C1 segment of cervical spinal cord (tissue), 14 donors: ENCODE measurements at regions not wholly inside any gene's neighbourhood (a gene's known extent, or its start where the extent isn't known, plus 50 kb on each side); places are given as distances from the start of the nearest gene placed in this dataset.
"Not testable (repeated sequence)": the region's sequence is repeated elsewhere in the genome, so short reads cannot be mapped to it uniquely, and the experiment has no call there.

Experiments
- DNase-seq, 14 donors: peaks; one replicate each; lab custom pipeline; 2025; lab: John Stamatoyannopoulos, UW

DNA sequence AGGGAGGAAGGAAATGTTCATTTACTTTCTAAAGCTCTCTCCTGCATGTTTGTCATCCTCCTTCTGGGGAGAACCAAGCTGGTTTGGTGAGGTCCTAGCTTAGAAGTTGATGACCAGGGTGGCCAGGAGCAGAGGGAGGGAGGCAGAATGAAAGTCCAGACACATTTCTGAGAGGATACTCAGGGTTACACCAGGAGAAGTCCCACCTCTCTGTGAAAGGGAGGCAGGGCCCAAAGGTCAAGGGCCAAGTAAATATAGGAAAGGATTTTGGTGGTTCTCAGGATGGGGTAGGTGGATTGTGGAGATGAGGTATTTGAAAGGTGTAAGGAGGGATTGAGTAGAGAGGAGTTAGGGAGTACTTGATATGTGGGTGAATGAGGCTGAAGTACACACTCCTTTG is 58.0 kb upstream of the FBXO11 start:
- no peak for DNase-seq

DNA sequence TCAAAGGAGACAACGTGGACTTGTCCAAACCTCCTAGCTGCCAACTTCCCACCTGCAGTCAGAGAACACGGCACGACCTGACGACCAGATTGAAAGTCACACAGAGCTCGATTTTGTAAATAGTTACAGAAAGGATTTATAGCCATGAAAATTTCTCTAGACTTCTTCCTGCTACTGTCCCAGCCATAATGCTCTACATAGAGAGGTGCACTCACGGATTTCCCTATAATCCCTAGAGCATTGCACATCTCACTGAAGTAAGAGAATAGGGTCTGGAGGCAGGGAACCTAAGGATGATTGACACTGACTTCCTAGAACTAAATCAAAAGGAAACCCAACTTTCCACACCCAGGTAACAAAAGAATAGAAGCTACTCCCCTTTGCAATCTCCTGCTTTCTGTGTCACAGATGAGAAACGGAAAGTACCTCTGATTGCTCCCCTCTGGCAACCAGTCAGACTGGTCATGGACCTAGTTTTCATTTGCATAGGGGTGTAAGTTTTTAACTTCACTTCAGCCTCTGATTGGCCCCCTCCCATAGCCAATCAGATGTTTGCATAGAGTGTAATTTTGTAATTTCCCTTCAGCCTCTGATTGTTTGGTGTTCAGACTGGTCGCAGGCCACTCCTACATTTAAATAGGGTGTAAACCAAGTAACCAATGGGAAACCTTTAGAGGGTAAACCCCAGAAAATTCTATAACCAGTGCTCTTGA is 58.6 kb upstream of the FBXO11 start:
- no peak for DNase-seq

DNA sequence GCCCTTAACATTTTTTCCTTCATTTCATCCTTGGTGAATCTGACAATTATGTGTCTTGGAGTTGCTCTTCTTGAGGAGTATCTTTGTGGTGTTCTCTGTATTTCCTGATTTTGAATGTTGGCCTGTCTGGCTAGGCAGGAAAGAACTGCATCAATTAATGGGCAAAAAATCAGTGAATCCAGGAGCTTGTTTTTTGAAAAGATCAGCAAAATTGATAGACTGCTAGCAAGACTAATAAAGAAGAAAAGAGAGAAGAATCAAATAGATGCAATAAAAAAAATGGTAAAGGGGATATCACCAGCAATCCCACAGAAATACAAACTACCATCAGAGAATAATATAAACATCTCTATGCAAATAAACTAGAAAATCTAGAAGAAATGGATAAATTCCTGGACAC is 70.4 kb upstream of the FBXO11 start:
- not testable (repeated sequence) for DNase-seq

DNA sequence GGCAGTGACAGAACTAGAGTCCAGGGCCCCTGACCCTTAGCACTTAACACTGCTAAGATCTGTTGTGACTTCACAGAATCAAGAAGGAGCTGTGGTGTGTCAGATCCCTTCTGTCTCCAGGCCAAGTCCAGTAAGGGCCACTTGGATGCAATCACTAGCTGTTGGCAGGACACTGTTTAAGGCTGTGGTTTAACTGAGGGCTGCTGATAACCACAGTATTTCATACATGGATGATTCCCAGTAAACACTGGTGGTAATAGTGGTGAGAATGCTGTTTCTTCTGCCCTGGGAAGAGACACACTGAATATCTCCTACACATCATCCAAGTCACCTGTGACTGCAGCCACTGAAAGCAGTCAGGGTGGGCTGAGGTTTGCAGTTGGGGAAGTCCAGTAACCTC is 77.7 kb upstream of the FBXO11 start:
- DNase-seq: no peak

DNA sequence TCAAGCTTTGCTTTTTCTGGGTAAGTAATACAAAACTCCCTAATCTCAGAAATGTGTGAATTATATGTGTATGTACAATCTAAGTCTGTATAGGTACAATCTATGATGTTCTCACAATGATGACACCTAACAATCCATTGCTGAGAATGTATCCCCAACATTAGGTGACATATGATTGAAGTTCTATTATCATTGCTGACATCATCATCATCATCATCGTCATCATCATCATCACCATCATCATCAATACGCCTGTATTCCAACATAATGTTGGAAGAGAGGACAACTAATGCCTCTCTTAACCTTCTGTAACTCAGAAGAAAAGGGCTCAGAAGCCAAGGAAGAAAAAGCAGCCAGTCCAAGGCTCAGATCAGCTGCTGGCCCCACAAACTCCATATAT is 84.2 kb upstream of the FBXO11 start:
- DNase-seq: no peak

DNA sequence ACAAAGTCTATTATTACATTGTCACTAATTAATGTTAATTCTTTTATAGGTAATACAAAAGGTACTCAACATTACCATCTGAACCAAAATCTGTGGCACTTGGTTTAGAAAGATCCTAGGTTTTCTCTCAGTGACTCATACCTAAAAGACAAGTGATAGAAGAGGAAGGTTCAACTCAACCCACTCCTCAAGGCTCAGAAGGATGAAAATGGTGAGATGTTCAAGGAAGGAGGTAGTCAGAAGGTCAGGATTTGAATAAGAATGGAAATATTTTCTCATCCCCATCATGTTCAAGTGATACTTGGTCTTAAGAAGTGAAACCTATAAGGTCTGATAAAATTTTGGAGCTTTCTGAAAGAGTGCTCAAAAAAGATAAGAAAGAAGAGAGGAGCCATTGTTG is 86.4 kb upstream of the FBXO11 start:
- DNase-seq: no peak

DNA sequence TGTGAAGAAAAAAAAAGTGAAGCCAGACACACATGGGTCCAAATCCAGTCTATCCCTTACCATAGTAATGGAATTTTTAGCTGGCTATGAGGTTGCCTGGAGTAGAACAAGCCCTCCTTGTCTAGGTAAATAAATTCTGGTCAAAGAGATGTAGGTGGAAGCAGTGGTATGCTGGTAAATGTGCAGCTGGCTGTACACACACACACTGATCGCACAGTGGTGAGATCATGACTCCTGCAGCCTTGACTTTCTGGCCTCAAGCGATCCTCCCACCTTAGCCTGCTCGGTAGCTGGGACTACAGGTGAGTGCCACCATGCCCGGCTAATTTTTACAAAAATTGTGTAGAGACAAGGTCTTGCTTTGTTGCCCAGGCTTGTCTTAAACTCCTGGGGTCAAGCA is 90.5 kb upstream of the FBXO11 start:
- no peak for DNase-seq

DNA sequence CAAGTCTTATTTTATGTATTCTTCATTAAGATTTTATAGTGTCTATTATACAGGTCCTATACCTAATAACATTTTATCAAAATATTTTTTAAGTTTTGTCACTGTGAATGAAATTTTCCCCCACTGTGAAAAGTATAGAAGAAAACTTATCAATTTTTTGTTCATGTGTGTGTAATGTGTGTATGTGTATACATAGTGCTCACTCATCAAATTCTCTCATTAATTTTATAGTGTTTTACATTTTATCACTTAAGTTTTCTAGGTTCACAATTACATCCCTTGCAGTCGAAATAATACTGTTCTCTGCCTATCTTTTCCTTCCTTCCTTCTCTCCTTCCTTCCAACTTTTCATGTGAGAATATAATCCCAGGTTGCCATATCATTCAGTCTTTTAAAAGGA is 93.2 kb upstream of the FBXO11 start:
- DNase-seq: no peak

DNA sequence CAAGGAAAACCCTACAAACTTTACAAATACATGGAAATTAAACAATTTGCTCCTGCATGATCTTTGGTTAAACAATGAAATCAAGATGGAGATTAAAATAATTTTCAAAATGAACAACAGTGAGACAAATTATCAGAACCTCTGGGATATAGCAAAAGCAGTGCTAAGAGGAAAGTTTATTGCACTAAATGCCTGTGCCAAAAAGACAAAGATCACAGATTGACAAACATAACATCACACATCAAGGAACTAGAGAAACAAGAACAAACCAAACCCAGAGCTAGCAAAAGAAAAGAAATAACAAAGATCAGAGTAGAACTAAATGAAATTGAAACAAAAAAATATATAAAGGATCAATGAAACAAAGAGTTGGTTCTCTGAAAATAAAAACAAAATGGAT is 95.2 kb upstream of the FBXO11 start:
- DNase-seq: no peak

DNA sequence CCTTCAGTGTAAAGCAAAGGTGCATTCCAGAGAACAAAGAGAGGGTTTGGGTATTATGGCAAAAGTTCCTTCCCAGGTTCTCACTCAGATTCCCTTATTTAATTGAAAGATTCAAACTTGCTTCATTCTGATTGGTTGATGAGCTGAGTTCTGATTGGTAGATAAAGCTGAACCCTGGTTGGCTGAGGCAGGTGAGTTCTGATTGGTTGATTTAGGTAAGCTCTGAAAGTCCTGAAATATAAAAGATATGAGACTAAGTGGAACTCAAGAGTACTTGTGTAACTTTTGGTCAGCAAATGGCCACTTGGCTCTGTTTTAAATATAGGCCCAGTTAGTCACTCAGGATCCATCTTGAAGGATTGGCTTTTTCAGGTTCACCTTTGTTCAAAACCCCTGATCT is 99.8 kb upstream of the FBXO11 start:
- no peak for DNase-seq

DNA sequence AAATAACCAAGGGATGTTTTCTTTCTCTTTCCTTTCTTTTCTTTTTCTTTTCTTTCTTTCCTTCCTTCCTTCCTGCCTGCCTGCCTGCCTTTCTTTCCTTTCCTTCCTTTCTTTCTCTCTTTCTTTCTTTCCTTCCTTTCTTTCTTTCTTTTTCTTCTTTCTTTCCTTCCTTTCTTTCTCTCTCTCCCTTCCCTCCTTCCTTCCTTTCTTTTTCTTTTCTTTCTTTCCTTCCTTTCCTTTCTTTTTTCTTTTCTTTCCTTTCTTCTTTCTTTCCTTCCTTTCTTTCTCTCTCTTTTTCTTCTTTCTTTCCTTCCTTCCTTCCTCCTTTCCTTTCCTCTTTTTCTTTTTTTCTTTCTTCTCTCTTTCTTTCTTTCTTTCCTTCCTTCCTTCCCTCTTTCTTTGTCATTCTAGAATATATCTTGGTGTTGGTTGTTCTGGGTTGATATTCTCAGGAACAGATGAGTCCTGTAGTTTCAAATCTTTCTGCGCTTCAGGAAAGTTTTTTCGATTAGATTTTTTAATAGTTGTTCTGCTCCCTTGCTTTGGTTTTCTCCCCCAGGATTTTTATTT is 101.5 kb upstream of the FBXO11 start:
- no peak for DNase-seq

DNA sequence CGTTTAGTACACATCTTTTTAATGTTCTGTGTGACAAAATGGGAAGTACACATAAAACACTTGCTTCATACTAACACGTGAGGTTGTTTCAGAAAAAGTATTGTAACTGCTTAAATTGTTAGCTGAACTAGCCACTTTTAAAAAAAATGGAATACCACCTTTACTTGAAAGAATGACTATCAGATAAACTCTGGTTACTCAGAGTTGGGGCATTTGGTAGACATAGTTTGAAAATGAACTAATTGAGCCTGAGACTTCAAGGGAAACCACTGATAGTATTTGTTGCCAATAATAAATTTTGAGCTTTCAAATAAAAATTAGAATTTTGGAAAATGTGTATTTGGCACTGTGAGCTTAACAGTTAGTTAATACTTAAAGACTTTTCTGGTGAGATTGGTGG is 103.0 kb upstream of the FBXO11 start:
- DNase-seq: no peak

DNA sequence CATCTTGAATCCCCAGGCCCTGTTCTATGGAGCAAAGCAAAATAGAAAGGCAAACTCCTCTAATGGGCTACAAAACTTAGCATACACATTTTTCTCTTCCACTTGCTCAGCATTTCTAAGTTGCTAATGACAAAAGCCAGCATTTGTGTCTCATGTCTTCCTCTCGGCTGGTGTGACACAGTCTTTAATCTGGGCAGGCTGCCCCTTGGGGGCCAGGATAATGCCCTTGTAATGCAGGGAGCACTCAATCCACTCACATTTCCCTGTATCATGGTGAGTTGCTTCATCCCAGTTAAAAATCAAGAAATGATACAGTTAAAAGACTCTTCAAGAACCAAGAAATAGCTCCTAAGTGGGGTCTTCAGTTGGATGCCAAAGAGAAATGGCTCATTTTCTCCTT is 109.1 kb upstream of the FBXO11 start:
- DNase-seq: peak in 1 of 14 donors; percentile 3

DNA sequence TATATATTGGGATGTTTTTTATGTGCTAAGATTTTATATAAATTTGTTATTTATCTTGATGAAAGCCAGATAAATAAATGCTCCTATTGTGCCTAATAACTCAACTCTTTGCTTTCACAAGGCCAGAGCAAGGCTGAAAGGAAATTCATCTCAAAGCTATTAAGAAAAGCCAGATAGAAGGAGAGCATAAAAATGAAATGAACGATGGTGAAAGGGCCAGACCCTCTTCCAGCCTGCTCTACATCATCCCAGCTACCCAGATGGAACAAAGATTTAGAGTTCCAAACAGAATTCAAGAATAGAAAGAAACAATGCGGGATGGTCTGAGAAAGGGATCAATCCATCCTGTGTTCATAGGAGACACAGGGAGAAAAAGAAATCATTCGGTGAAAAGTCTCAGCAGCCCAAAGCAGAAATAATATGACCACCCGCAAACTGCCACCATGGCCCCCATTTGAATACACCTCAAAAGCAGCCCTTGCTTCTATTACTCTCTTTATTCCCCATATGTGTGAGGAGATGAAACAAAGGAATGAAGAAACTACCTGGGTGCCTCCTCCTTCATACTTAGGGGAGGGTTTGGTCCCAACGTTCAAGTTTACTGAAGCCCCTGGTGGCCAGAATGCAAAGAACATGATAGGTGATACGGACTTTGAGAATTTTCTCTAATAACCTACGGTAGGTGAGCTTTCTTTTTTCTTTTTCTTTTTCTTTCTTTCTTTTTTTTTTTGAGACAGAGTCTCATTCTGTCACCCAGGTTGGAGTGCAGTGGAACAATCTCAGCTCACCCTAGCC is 110.1 kb upstream of the FBXO11 start:
- no peak for DNase-seq

DNA sequence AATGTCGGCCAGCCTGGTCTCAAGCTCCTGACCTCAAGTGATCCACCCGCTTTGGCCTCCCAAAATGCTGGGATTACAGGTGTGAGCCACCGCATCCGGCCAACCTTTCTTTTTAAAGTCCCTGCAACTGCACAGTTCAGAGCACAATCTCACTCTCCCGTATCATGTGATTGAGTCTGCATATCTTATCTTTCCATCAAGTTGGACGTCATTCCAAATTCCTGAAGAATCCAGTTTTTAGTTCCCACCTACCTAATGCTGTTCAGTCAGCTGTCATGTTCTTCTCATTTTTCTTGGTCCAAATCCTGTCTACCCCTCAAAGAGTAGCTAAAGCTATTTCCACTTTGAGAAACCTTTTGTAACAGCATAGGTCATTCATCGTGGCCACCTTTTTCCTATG is 110.8 kb upstream of the FBXO11 start:
- no peak for DNase-seq

DNA sequence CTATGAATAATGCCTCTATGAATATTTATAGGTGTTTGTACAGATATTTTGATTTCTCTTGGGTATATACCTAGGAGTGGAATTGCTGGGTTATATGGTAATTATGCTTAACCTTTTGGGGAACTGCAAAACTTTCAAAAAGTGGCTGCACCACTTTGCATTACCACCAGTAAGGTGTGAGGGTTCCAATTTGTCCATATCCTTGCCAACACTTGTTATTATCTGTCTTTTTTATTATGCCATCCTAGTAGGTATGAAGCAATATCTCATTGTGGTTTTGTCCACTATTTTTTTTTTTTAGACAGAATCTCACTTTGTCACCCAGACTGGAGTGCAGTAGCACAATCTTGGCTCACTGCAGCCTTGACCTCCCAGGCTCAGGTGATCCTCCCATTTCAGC is 112.2 kb upstream of the FBXO11 start:
- no peak for DNase-seq

DNA sequence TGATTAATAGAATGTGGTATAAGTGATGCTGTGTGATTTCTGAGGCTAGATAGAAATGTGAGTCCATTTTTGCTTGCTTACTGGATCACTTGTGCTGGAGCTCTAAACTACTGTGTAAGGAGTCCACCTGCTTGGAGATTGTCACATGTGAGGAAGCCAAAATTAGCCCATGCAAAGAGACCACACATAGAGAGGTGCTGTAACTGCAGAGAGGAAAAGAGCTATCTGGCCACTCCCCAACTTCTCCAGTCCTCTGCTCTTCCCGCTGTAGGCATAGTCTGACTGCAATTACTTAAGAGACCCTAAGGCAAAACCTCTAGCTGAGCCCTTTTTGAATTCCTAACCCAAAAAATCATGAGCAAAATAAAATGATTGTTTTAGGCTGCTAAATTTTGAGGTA is 120.6 kb upstream of the FBXO11 start:
- DNase-seq: peak in 1 of 14 donors; percentile 34

DNA sequence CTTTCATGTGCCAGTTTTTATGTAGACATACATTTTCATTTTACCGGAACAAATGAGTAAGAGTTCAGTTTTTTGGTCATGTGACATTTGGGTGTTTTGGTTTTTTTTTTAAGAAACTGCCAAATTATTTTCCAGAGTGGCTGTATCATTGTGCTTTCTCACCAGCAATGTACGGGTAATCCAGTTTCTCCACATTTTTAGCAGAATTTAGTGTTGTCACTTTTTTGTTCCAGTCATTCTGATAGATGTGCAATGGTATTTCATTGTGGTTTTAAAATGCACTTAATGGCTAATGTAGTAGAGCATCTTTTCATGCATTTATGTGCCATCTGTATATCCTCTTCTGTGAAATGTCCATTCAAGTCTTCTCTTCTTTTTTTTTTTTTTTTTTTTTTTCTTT is 126.5 kb upstream of the FBXO11 start:
- DNase-seq: no peak

DNA sequence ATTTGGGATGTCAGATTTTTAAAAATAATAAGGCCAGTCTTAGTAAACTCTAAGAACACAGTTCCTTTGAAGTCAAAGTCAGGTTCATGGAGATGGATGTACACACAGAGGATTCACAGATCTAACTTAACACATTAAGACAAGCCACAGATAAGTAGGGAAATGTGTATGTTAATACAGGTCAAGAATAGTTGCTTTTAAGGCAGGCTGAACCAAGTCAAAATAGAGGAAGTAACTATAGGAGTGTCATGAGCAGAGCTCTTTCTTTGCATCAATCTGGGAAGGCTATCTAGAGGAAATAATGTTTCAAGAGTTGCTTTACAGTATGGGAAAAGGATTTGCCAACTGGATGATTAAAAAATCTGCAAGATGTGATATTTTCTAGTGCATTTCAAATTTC is 128.0 kb upstream of the FBXO11 start:
- DNase-seq: no peak

DNA sequence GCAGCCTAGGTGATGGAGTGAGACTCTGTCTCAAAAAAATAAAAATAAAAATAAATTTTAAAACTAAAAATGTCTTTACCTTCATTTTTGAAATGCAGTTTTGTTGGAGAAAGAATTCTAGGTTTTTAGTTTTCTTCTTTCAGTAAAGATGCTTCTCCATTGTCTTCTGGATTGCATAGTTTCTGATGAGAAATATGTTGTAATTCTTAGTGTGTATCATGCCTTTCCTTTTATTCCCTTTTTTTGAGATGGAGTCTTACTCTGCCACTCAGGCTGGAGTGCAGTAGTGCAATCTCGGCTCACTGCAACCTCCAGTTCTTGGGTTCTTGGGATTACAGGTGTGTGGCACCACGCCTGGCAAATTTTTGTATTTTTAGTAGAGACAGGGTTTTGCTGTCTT is 130.0 kb upstream of the FBXO11 start:
- DNase-seq: no peak

DNA sequence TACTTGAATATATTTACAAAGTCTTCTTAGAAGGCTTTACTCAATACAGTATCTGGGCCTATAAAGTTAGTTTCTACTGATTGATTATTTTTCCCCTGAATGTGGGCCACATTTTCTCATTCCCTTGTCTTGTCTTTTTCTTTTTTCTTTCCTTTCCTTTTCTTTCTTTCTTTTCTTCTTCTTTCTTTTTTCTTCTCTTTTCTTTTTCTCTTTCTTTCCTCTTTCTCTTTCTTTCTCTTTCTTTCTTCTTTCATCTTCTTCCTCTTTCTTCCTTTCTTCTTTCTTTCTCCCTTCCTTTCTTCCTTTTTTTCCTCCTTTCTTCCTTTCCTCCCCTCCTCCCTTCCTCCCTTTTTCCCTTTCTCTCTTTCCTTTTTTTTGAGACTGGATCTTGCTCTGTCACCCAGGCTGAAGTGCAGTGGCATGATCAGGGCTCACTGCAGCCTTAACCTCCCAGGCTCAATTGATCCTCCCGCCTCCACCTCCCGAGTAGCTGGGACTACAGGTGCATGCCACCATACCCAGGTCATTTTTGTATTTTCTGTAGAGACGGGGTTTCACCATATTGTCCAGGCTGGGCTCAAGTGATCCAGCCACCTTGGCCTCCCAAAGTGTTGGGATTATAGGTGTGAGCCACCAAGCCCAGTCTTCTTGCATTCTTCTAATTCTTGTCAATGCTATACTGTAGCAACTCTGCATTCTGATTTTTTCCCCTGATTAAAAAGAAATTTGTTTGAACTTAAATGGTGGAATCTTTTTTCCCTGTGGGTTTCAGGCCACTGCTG is 133.1 kb upstream of the FBXO11 start:
- DNase-seq: no peak

DNA sequence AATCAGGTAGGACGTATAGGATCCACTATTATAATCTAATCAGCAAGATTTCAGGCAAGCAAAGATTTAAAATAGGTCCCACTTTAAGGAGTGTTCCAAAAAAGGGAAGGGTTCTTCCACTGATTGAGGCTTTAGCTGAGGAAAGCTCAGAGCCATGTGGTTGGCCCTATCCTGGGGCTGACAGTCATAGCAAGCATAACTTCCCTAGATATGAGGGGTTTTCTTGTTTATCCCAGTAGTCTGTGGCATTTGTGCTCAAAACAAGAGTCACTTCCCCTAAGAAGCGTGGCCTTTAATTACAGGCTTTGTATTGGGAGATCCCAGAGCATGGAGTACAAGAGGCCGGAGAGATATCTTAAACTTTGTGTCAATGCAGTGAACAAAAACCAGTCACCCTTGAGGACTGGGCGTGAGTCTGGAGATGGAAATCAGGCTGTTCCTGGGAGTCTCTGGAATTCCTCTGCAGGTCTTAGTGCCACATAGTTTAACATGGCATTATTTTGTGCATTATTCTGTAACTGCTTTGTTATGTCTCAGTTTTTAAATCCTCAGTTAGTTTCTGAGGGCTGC is 136.9 kb upstream of the FBXO11 start:
- no peak for DNase-seq
